ENCODE measurements at regions not wholly inside any gene's neighbourhood (a gene's known extent, or its start where the extent isn't known, plus 50 kb on each side); places are given as distances from the start of the nearest gene placed in this dataset.

- peaks cover 8% of the 10 kb centered on the region for H3K4me1 Mint-ChIP-seq
- Histone ChIP-seq H4K20me1 (ENCODE audit: low read depth) (no peaks in the 10 kb centered on the region), H3K4me3 (no peak overlapping the region), H2AFZ (replicated peaks) (no peak overlapping the region), H3K4me2 (no peak overlapping the region), H3K4me1 (peaks cover 19% of the 10 kb centered on the region), H3K79me2 (ENCODE audit: low read depth) (no peaks in the 10 kb centered on the region), H3K27me3 (no peaks in the 10 kb centered on the region), H3K27ac (no peak overlapping the region), H3K36me3 (no peaks in the 10 kb centered on the region), H3F3A (ENCODE audit: low read depth) (peaks cover 6% of the 10 kb centered on the region), H3K9me3 (ENCODE audit: low read depth) (no peaks in the 10 kb centered on the region), H3K9ac (no peak overlapping the region)
- no peak for DNase-seq (ENCODE audit: low spot score)
- H3K4me3 Mint-ChIP-seq, result no peak overlapping the region
- TF ChIP-seq EZH2 (IDR thresholded peaks at IDR 0.05) (no peak), EZH2phosphoT487 (IDR thresholded peaks at IDR 0.05) (no peak), CTCF (IDR thresholded peaks at IDR 0.05) (no peak)
- H3K9me3 Mint-ChIP-seq, result peaks cover 5% of the 10 kb centered on the region
- H3K36me3 Mint-ChIP-seq, result no peaks in the 10 kb centered on the region
- H3K27me3 Mint-ChIP-seq (ENCODE audit: insufficient read depth, low read depth), result peaks cover 2% of the 10 kb centered on the region
- H3K27ac Mint-ChIP-seq, result no peak overlapping the region
Measured at GRCh38 chr20:53850319-53850718, 220.1 kb downstream of the BCAS1 start.

DNA sequence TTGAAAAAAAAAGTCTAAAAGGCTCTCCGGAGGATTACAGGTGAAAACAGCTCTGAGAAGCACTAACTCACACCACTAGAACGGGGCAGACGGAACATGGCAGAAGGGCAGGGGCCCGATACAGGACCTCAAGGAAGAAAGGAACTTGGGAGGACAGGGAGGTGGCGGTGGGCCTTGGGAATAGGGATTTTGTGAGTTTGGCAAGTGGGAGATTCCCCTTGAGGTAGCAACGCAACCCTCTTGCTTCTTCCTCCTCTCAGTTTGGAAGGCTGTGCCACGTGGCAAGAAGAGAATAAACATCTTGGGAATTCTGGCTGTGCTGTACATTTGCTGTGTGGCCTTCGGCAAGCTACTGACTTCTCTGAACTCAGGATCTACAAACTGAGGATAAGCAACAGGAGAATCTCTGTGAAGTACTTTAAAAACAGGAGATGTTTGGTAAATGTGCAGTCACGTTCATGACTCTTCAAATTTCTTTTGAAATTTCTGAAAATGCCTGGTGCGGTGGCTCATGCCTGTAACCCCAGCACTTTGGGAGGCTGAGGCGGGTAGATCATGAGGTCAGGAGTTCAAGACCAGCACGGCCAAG lies 220.8 kb downstream of the BCAS1 start:
- no peaks in the 10 kb centered on the region for H3K36me3 ChIP-seq
- H3K79me2 ChIP-seq (ENCODE audit: low read depth), result no peaks in the 10 kb centered on the region
- TF ChIP-seq CTCF (IDR thresholded peaks at IDR 0.05) (no peak), EZH2 (IDR thresholded peaks at IDR 0.05) (no peak), EZH2phosphoT487 (IDR thresholded peaks at IDR 0.05) (no peak)
- H4K20me1 ChIP-seq (ENCODE audit: low read depth), result no peaks in the 10 kb centered on the region
- Mint-ChIP-seq H3K27me3 (ENCODE audit: insufficient read depth, low read depth) (peaks cover 2% of the 10 kb centered on the region), H3K36me3 (no peaks in the 10 kb centered on the region), H3K4me1 (peaks cover 4% of the 10 kb centered on the region), H3K9me3 (peaks cover 5% of the 10 kb centered on the region), H3K4me3 (no peak overlapping the region), H3K27ac (no peak overlapping the region)
- H3K4me2 ChIP-seq, result no peak overlapping the region
- no peak overlapping the region for H3K9ac ChIP-seq
- H3K4me3 ChIP-seq, result no peak overlapping the region
- DNase-seq (ENCODE audit: low spot score), result no peak
- H3K27me3 ChIP-seq, result no peaks in the 10 kb centered on the region
- peaks cover 6% of the 10 kb centered on the region for H3F3A ChIP-seq (ENCODE audit: low read depth)
- H3K9me3 ChIP-seq (ENCODE audit: low read depth), result no peaks in the 10 kb centered on the region
- no peak overlapping the region for H3K27ac ChIP-seq
- peaks cover 19% of the 10 kb centered on the region for H3K4me1 ChIP-seq
- no peak overlapping the region for H2AFZ ChIP-seq (replicated peaks)

- Mint-ChIP-seq H3K27me3 (ENCODE audit: insufficient read depth, low read depth) (peaks cover 2% of the 10 kb centered on the region), H3K27ac (no peak overlapping the region), H3K4me3 (no peak overlapping the region), H3K4me1 (peaks cover 4% of the 10 kb centered on the region), H3K9me3 (peaks cover 5% of the 10 kb centered on the region), H3K36me3 (no peaks in the 10 kb centered on the region)
- Histone ChIP-seq H3K9me3 (ENCODE audit: low read depth) (no peaks in the 10 kb centered on the region), H3K4me3 (no peak overlapping the region), H3K9ac (no peak overlapping the region), H3F3A (ENCODE audit: low read depth) (peaks cover 6% of the 10 kb centered on the region), H3K27ac (no peak overlapping the region), H2AFZ (replicated peaks) (no peak overlapping the region), H3K79me2 (ENCODE audit: low read depth) (no peaks in the 10 kb centered on the region), H3K27me3 (no peaks in the 10 kb centered on the region), H4K20me1 (ENCODE audit: low read depth) (no peaks in the 10 kb centered on the region), H3K4me1 (peaks cover 19% of the 10 kb centered on the region), H3K4me2 (peak overlapping the region; percentile 37), H3K36me3 (no peaks in the 10 kb centered on the region)
- TF ChIP-seq EZH2phosphoT487 (IDR thresholded peaks at IDR 0.05), result no peak
- TF ChIP-seq EZH2 (IDR thresholded peaks at IDR 0.05), result no peak
- no peak for TF ChIP-seq CTCF (IDR thresholded peaks at IDR 0.05)
- DNase-seq (ENCODE audit: low spot score), result no peak
Measured at GRCh38 chr20:53848304-53848703, 222.1 kb downstream of the BCAS1 start.

All from neural progenitor cell (in vitro differentiated cells).